ENCODE measurements at regions not wholly inside any gene's neighbourhood (a gene's known extent, or its start where the extent isn't known, plus 50 kb on each side); places are given as distances from the start of the nearest gene placed in this dataset.

- Mint-ChIP-seq H3K27me3 (ENCODE audit: unreplicated experiment) (peaks cover 2% of the 10 kb centered on the region), H3K27ac (ENCODE audit: unreplicated experiment) (peak overlapping the region; percentile 85), H3K9me3 (ENCODE audit: unreplicated experiment) (peaks cover 1% of the 10 kb centered on the region), H3K4me1 (ENCODE audit: low read depth, unreplicated experiment) (peaks cover 14% of the 10 kb centered on the region), H3K4me3 (ENCODE audit: unreplicated experiment) (peak overlapping the region; percentile 78), H3K36me3 (ENCODE audit: unreplicated experiment) (no peaks in the 10 kb centered on the region)
- TF ChIP-seq CTCF (IDR thresholded peaks at IDR 0.05; ENCODE audit: partially characterized antibody, unreplicated experiment) = no peak
- no peak for DNase-seq
These were observed 82.2 kb upstream of the SLC6A6 start for GRCh38 chr3:14320219-14320618.

- peaks cover 16% of the 10 kb centered on the region for H3K4me1 Mint-ChIP-seq (ENCODE audit: low read depth, unreplicated experiment)
- H3K9me3 Mint-ChIP-seq (ENCODE audit: unreplicated experiment) = peaks cover 1% of the 10 kb centered on the region
- no peak for TF ChIP-seq CTCF (IDR thresholded peaks at IDR 0.05; ENCODE audit: partially characterized antibody, unreplicated experiment)
- H3K27me3 Mint-ChIP-seq (ENCODE audit: unreplicated experiment) = peaks cover 3% of the 10 kb centered on the region
- no peaks in the 10 kb centered on the region for H3K36me3 Mint-ChIP-seq (ENCODE audit: unreplicated experiment)
- no peak overlapping the region for H3K27ac Mint-ChIP-seq (ENCODE audit: unreplicated experiment)
- no peak for DNase-seq
- H3K4me3 Mint-ChIP-seq (ENCODE audit: unreplicated experiment) = no peak overlapping the region
These were observed 80.4 kb upstream of the SLC6A6 start for GRCh38 chr3:14322001-14322400.

- Mint-ChIP-seq H3K27ac (ENCODE audit: unreplicated experiment) (no peak overlapping the region), H3K4me1 (ENCODE audit: low read depth, unreplicated experiment) (peaks cover 19% of the 10 kb centered on the region), H3K9me3 (ENCODE audit: unreplicated experiment) (peaks cover 1% of the 10 kb centered on the region), H3K36me3 (ENCODE audit: unreplicated experiment) (no peaks in the 10 kb centered on the region), H3K27me3 (ENCODE audit: unreplicated experiment) (peaks cover 3% of the 10 kb centered on the region), H3K4me3 (ENCODE audit: unreplicated experiment) (no peak overlapping the region)
- TF ChIP-seq CTCF (IDR thresholded peaks at IDR 0.05; ENCODE audit: partially characterized antibody, unreplicated experiment) = no peak
- no peak for DNase-seq
These were observed 79.6 kb upstream of the SLC6A6 start for GRCh38 chr3:14322667-14323295.

DNA sequence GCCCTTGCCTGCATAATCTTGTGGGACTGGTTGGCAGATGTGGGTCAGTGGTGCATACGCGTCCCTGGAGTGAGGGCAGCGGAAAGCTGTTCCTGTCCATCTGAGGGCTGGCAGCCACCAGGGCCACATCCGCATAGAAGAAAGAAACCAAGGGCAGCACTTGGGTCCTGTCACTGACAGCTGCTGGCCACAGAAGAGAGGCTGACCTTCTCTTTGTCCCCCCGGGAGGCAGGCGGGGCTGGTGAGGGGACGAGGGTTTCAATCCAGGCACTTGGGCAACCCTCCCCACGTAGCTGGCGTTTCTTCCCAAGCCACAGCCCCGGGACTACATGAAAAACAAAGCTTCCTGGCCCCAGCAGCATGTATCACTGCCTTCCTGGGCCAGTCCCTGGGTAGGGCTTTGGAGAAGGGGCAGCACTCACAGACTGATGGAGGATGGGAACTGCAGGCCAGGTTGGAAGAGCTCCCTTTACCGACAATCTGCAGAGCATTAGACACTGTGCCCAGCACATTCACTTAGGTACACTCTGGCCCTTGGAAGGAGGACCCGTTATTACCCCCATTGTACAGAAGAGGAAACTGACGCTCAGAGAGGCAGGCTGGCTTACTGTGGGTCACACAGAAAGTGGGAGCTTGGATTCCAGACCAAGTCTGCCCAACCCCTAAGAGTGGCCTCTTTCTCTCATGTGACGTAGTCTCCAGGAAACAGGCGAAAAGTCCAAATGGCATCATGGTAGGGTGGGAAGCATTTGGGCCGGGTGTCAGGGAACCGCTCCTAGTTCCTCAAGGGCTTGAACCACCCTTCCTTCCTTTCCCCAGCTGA, 78.8 kb upstream of the SLC6A6 start:
- TF ChIP-seq CTCF (IDR thresholded peaks at IDR 0.05; ENCODE audit: partially characterized antibody, unreplicated experiment) = no peak
- H3K36me3 Mint-ChIP-seq (ENCODE audit: unreplicated experiment) = no peaks in the 10 kb centered on the region
- H3K4me3 Mint-ChIP-seq (ENCODE audit: unreplicated experiment) = no peak overlapping the region
- peaks cover 19% of the 10 kb centered on the region for H3K4me1 Mint-ChIP-seq (ENCODE audit: low read depth, unreplicated experiment)
- peaks cover 1% of the 10 kb centered on the region for H3K9me3 Mint-ChIP-seq (ENCODE audit: unreplicated experiment)
- peak overlapping the region; percentile 12 for H3K27ac Mint-ChIP-seq (ENCODE audit: unreplicated experiment)
- DNase-seq = no peak
- H3K27me3 Mint-ChIP-seq (ENCODE audit: unreplicated experiment) = peaks cover 2% of the 10 kb centered on the region

Data from glutamatergic neuron (in vitro differentiated cells).